HepG2 (cell line): ENCODE measurements at regions not wholly inside any gene's neighbourhood (a gene's known extent, or its start where the extent isn't known, plus 50 kb on each side); places are given as distances from the start of the nearest gene placed in this dataset.

Experiments
- ATAC-seq: fragments of 200-7000 bp; cut with Tn5 transposase; 3 replicates; pipeline ENCODE4 v1.9.1; 2020; ENCODE audit warnings: mild to moderate bottlenecking, moderate library complexity
- BruUV-seq: library from RNA; stranded (reverse); fragments of 400-500 nt; replicated peaks from 2 replicates; lab custom pipeline; 2021; lab: Mats Ljungman, UMichigan
- CTCF ChIA-PET: fragments of 300-600 bp; formaldehyde crosslinking; extraction: SDS; loops from one replicate; lab custom pipeline; 2021; ENCODE audit warnings: low total read pairs, inconsistent platforms, low intra/inter-chr PET ratio; lab: Yijun Ruan, JAX
- POLR2A ChIA-PET: fragments of 350-600 bp; sonication (Branson Sonifier 250); formaldehyde crosslinking; loops from one replicate; lab custom pipeline; 2020; ENCODE audit warnings: antibody characterized with exemption, inconsistent platforms; lab: Yijun Ruan, JAX
- DNase-seq: peaks from one replicate; pipeline ENCODE4 v3.0.0-alpha.2; 2015; ENCODE audit warnings: low spot score
- FAIRE-seq: peaks from 3 replicates; lab custom pipeline; 2011; peaks lifted over from hg19 to GRCh38; lab: Jason Lieb, UNC
- H2AFZ ChIP-seq: one replicate; pipeline ENCODE4 v1.6.1; 2011; ENCODE audit warnings: low read length, inconsistent platforms
- H3K27ac ChIP-seq: fragments of 300-600 bp; 3 replicates; pipeline ENCODE4 v1.8.0; 2011; ENCODE audit warnings: mixed run types, mild to moderate bottlenecking, mixed read lengths, low read length, inconsistent platforms; ENCODE audit not compliant: insufficient read depth; ENCODE audit errors: extremely low read length
- H3K27me3 ChIP-seq, 2 experiments: fragments of 200-600 bp in 1 of 2; 2 replicates in 1 of 2; 3 replicates in 1 of 2; pipeline versions ENCODE4 v1.6.0 to v1.8.0; 2011; ENCODE audit warnings: low read length in 2 of 2, mild to moderate bottlenecking in 2 of 2, moderate library complexity in 2 of 2, inconsistent platforms in 1 of 2; ENCODE audit not compliant: insufficient read depth in 2 of 2, control insufficient read depth in 1 of 2
- H3K36me3 ChIP-seq, 2 experiments: fragments of 200-600 bp in 1 of 2; replicated peaks in 1 of 2; 2 replicates in 1 of 2; 3 replicates in 1 of 2; pipeline versions ENCODE4 v1.5.1 to v1.8.0; 2011; ENCODE audit warnings: low read length in 2 of 2, inconsistent platforms in 1 of 2; ENCODE audit not compliant: insufficient read depth in 2 of 2, control insufficient read depth in 1 of 2
- H3K4me1 ChIP-seq: 2 replicates; pipeline ENCODE4 v1.5.1; 2012; ENCODE audit warnings: low read length, inconsistent platforms; ENCODE audit not compliant: insufficient read depth
- H3K4me2 ChIP-seq: 2 replicates; pipeline ENCODE4 v1.6.0; 2011; ENCODE audit warnings: low read depth, low read length, inconsistent platforms
- H3K4me3 ChIP-seq, 3 experiments: fragments of 200-600 bp in 1 of 3; sonication (generic), shearing (Covaris generic) in 1 of 3; replicated peaks in 1 of 3; 2 replicates each; pipeline ENCODE4 v1.5.1; 2011 to 2016; ENCODE audit warnings: low read length in 3 of 3, inconsistent platforms in 2 of 3, low read depth in 2 of 3, mild to moderate bottlenecking in 2 of 3, control low read depth in 1 of 3, mixed read lengths in 1 of 3; ENCODE audit not compliant: insufficient read depth in 1 of 3
- H3K79me2 ChIP-seq: one replicate; pipeline ENCODE4 v1.6.1; 2011; ENCODE audit warnings: low read length, inconsistent platforms; ENCODE audit not compliant: insufficient read depth
- H3K9ac ChIP-seq: 2 replicates; pipeline ENCODE4 v1.6.0; 2011; ENCODE audit warnings: mild to moderate bottlenecking, low read depth, low read length, inconsistent platforms; ENCODE audit not compliant: insufficient read depth
- H3K9me3 ChIP-seq: 2 replicates; pipeline ENCODE4 v1.5.1; 2012; ENCODE audit warnings: mild to moderate bottlenecking, low read length
- H4K20me1 ChIP-seq: 2 replicates; pipeline ENCODE4 v1.6.0; 2011; ENCODE audit warnings: inconsistent platforms, mild to moderate bottlenecking, low read length, moderate library complexity; ENCODE audit not compliant: insufficient read depth
- AKNA ChIP-seq: sonication (generic); formaldehyde crosslinking; IDR thresholded peaks from 2 replicates; pipeline ENCODE4 v1.4.0; 2020; ENCODE audit warnings: missing genetic modification reagents, borderline replicate concordance
- DR1 ChIP-seq: sonication (generic); formaldehyde crosslinking; IDR thresholded peaks from 2 replicates; pipeline ENCODE4 v1.8.0; 2021; ENCODE audit warnings: mild to moderate bottlenecking, missing genetic modification reagents, inconsistent platforms
- HDAC2 ChIP-seq: sonication (generic); formaldehyde crosslinking; IDR thresholded peaks from 2 replicates; pipeline ENCODE4 v1.4.0; 2020; ENCODE audit warnings: missing genetic modification reagents
- NONO ChIP-seq, 2 experiments: fragments of 450-650 bp in 1 of 2; sonication (generic) in 1 of 2; formaldehyde crosslinking in 1 of 2; IDR thresholded peaks in 1 of 2; conservative IDR thresholded peaks in 1 of 2; 2 replicates each; pipeline versions ENCODE4 v1.6.1 to v1.8.0; 2017 to 2022; ENCODE audit warnings: mild to moderate bottlenecking in 1 of 2, missing genetic modification reagents in 1 of 2, moderate library complexity in 1 of 2
- THAP7 ChIP-seq: sonication (generic); formaldehyde crosslinking; IDR thresholded peaks from 2 replicates; pipeline ENCODE4 v1.8.1; 2023; ENCODE audit warnings: mild to moderate bottlenecking, missing genetic modification reagents
- ZFP90 ChIP-seq: sonication (generic); formaldehyde crosslinking; IDR thresholded peaks from 2 replicates; pipeline ENCODE4 v1.8.0; 2022; ENCODE audit warnings: missing genetic modification reagents, mild to moderate bottlenecking, inconsistent platforms, borderline replicate concordance
- ZNF703 ChIP-seq: sonication (generic); formaldehyde crosslinking; IDR thresholded peaks from 2 replicates; pipeline ENCODE4 v1.5.1; 2020; ENCODE audit warnings: missing genetic modification reagents, mild to moderate bottlenecking, moderate library complexity, borderline replicate concordance
- WGBS: methylation state at CpG from one replicate; pipeline ENCODE4 v1.1.6; 2017; ENCODE audit warnings: low lambda C conversion rate; 5-methylcytosine and 5-hydroxymethylcytosine counted together
- in situ Hi-C: cut with HindIII; loops from 2 replicates; pipeline ENCODE4 v1.10.0; 2017; ENCODE audit warnings: low pct_unique_long_range_greater_than_20kb; ENCODE audit not compliant: extremely low pct_ligation_motif_present
- intact Hi-C: fragments of 100-400 bp; cut with micrococcal nuclease; formaldehyde crosslinking; loops from one replicate; pipeline ENCODE4 v1.10.0; 2022; ENCODE audit not compliant: unreplicated experiment

- no TSS peak for BruUV-seq
- Histone ChIP-seq H2AFZ (no peak overlapping the region), H3K4me3 (no peak overlapping the region), H3K27me3 (no peaks in the 10 kb centered on the region), H3K9ac (no peak overlapping the region), H3K79me2 (no peaks in the 10 kb centered on the region), H3K36me3 (no peaks in the 10 kb centered on the region), H3K4me2 (no peak overlapping the region), H3K9me3 (no peaks in the 10 kb centered on the region), H3K4me1 (no peaks in the 10 kb centered on the region), H3K27ac (no peak overlapping the region), H4K20me1 (no peaks in the 10 kb centered on the region)
- in situ Hi-C loops (no loop called here), intact Hi-C loops (no loop called here)
- FAIRE-seq (no peak), ATAC-seq (no peak), DNase-seq (no peak)
- POLR2A ChIA-PET = no interaction called here
- CTCF ChIA-PET = no interaction called here
- WGBS = 79% methylated on average over 3 of the region's 4 CpGs
- TF ChIP-seq NONO (IDR thresholded peaks at IDR 0.05) (no peak), NONO (CRISPR knock-in tag; conservative IDR thresholded peaks at IDR 0.05) (no peak), ZFP90 (CRISPR knock-in tag) (no peak), DR1 (CRISPR knock-in tag) (no peak), HDAC2 (CRISPR knock-in tag) (no peak), AKNA (CRISPR knock-in tag) (no peak), THAP7 (CRISPR knock-in tag) (no peak), ZNF703 (CRISPR knock-in tag) (no peak)
Observed at GRCh38 chrX:109952985-109953905, 49.7 kb upstream of the TMEM164 start.
